K562 (cell line): ENCODE measurements at regions not wholly inside any gene's neighbourhood (a gene's known extent, or its start where the extent isn't known, plus 50 kb on each side); places are given as distances from the start of the nearest gene placed in this dataset.

Source experiments
- ATAC-seq: fragments of 200-7000 bp; cut with Tn5 transposase; 3 replicates; pipeline ENCODE4 v1.9.1; 2020; ENCODE audit warnings: moderate library complexity
- BruUV-seq: library from RNA; stranded (reverse); fragments of 400-500 nt; replicated peaks from 2 replicates; lab custom pipeline; 2021; lab: Mats Ljungman, UMichigan
- CTCF ChIA-PET: fragments of 300-600 bp; formaldehyde crosslinking; extraction: SDS; loops from one replicate; lab custom pipeline; 2021; ENCODE audit warnings: low intra/inter-chr PET ratio; lab: Yijun Ruan, JAX
- POLR2A ChIA-PET: fragments of 300-600, 350-650 bp; sonication (Branson Sonifier 250); formaldehyde crosslinking; extraction: SDS; loops from one replicate; lab custom pipeline; 2021; ENCODE audit warnings: antibody characterized with exemption, inconsistent platforms; lab: Yijun Ruan, JAX
- DNase-seq, 4 experiments: peaks; one replicate each; pipeline versions ENCODE4 v3.0.0 to v3.0.0-alpha.2; 2011 to 2018; ENCODE audit warnings: low spot score in 3 of 4, mixed read lengths in 3 of 4; ENCODE audit errors: extremely low read depth in 1 of 4
- FAIRE-seq: peaks from 2 replicates; lab custom pipeline; 2011; peaks lifted over from hg19 to GRCh38; lab: Jason Lieb, UNC
- H2AFZ ChIP-seq: 2 replicates; pipeline ENCODE4 v1.6.0; 2011; ENCODE audit warnings: low read depth, low read length, control low read depth, inconsistent platforms
- H3K27ac ChIP-seq: fragments of 200-600 bp; 3 replicates; pipeline ENCODE4 v1.8.0; 2011; ENCODE audit warnings: low read depth, mild to moderate bottlenecking, control low read depth, inconsistent platforms, low read length, moderate library complexity, mixed read lengths; ENCODE audit errors: extremely low read depth
- H3K27me3 ChIP-seq, 2 experiments: fragments of 300-600 bp in 1 of 2; 2 replicates in 1 of 2; 3 replicates in 1 of 2; pipeline versions ENCODE4 v1.6.0 to v1.8.0; 2011; ENCODE audit warnings: inconsistent platforms in 2 of 2, low read length in 2 of 2, mild to moderate bottlenecking in 1 of 2, mixed read lengths in 1 of 2, moderate library complexity in 1 of 2; ENCODE audit not compliant: control insufficient read depth in 2 of 2, insufficient read depth in 2 of 2
- H3K36me3 ChIP-seq: fragments of 300-600 bp; 3 replicates; pipeline ENCODE4 v1.8.0; 2011; ENCODE audit warnings: mild to moderate bottlenecking, low read length, inconsistent platforms; ENCODE audit not compliant: control insufficient read depth, insufficient read depth
- H3K4me1 ChIP-seq, 2 experiments: fragments of 200-600 bp in 1 of 2; replicated peaks in 1 of 2; 2 replicates in 1 of 2; 3 replicates in 1 of 2; pipeline versions ENCODE4 v1.5.1 to v1.8.0; 2011; ENCODE audit warnings: inconsistent platforms in 2 of 2, low read length in 2 of 2, mild to moderate bottlenecking in 1 of 2, mixed read lengths in 1 of 2, moderate library complexity in 1 of 2; ENCODE audit not compliant: control insufficient read depth in 2 of 2, insufficient read depth in 2 of 2
- H3K4me2 ChIP-seq: 2 replicates; pipeline ENCODE4 v1.6.1; 2011; ENCODE audit warnings: low read length, control low read depth, inconsistent platforms, mixed read lengths; ENCODE audit not compliant: insufficient read depth
- H3K4me3 ChIP-seq: fragments of 200-600 bp; sonication (generic), shearing (Covaris generic); 2 replicates; pipeline ENCODE4 v1.5.1; 2016; ENCODE audit warnings: control low read depth, inconsistent platforms
- H3K79me2 ChIP-seq: fragments of 200-600 bp; 3 replicates; pipeline ENCODE4 v1.8.0; 2011; ENCODE audit warnings: low read length, inconsistent platforms; ENCODE audit not compliant: control insufficient read depth, insufficient read depth
- H3K9ac ChIP-seq, 2 experiments: 2 replicates each; pipeline versions ENCODE4 v1.6.0 to v1.6.1; 2011; ENCODE audit warnings: low read depth in 2 of 2, low read length in 2 of 2, control low read depth in 1 of 2, inconsistent platforms in 1 of 2, mild to moderate bottlenecking in 1 of 2, mixed read lengths in 1 of 2; ENCODE audit not compliant: insufficient read depth in 1 of 2
- H3K9me1 ChIP-seq: one replicate; pipeline ENCODE4 v1.6.0; 2011; ENCODE audit warnings: inconsistent platforms, mild to moderate bottlenecking, low read length, moderate library complexity; ENCODE audit not compliant: control insufficient read depth, insufficient read depth
- H3K9me3 ChIP-seq: replicated peaks from 2 replicates; pipeline ENCODE4 v1.5.1; 2011; ENCODE audit warnings: low read depth, low read length, inconsistent platforms; ENCODE audit not compliant: control insufficient read depth, insufficient read depth
- H4K20me1 ChIP-seq: replicated peaks from 2 replicates; pipeline ENCODE4 v1.6.1; 2011; ENCODE audit warnings: low read length, inconsistent platforms, mixed read lengths; ENCODE audit not compliant: control insufficient read depth, insufficient read depth
- CCAR2 ChIP-seq: fragments of 200-400 bp; formaldehyde crosslinking; IDR thresholded peaks from 2 replicates; pipeline ENCODE4 v1.6.1; 2017; ENCODE audit warnings: mild to moderate bottlenecking, low read depth, low read length
- E2F3 ChIP-seq: fragments of 250-450 bp; sonication (Bioruptor Pico); IDR thresholded peaks from 2 replicates; pipeline ENCODE4 v1.4.0; 2020; ENCODE audit warnings: mild to moderate bottlenecking
- FIP1L1 ChIP-seq: fragments of 200-400 bp; formaldehyde crosslinking; IDR thresholded peaks from 2 replicates; pipeline ENCODE4 v1.6.1; 2018; ENCODE audit warnings: mild to moderate bottlenecking, low read depth, low read length; ENCODE audit not compliant: poor library complexity, severe bottlenecking
- FOSL1 ChIP-seq: fragments of 200-800 bp; sonication (Bioruptor generic); conservative IDR thresholded peaks from 2 replicates; pipeline ENCODE4 v1.6.1; 2016; ENCODE audit warnings: missing genetic modification characterization, missing compliant biosample characterization
- HES1 ChIP-seq: fragments of 450-650 bp; IDR thresholded peaks from 2 replicates; pipeline ENCODE4 v1.6.1; 2016; ENCODE audit warnings: low read depth, mild to moderate bottlenecking, moderate library complexity
- HNRNPL ChIP-seq: fragments of 200-400 bp; formaldehyde crosslinking; IDR thresholded peaks from 2 replicates; pipeline ENCODE4 v1.6.1; 2017; ENCODE audit warnings: low read depth, mild to moderate bottlenecking, low read length
- KLF16 ChIP-seq: IDR thresholded peaks from 2 replicates; pipeline ENCODE4 v1.6.1; 2016; ENCODE audit warnings: antibody characterized with exemption
- OTX1 ChIP-seq: fragments of 450-650 bp; formaldehyde crosslinking; IDR thresholded peaks from 2 replicates; pipeline ENCODE4 v1.4.0; 2022; ENCODE audit warnings: mild to moderate bottlenecking
- POLR2AphosphoS2 ChIP-seq: IDR thresholded peaks from 2 replicates; pipeline ENCODE4 v1.6.1; 2012; ENCODE audit warnings: low read length, improper control_type of control experiment
- RB1 ChIP-seq: fragments of 450-650 bp; IDR thresholded peaks from 2 replicates; pipeline ENCODE4 v1.6.1; 2017; ENCODE audit warnings: low read depth, mild to moderate bottlenecking
- SP2 ChIP-seq: IDR thresholded peaks from 2 replicates; pipeline ENCODE4 v1.6.1; 2011; ENCODE audit warnings: mild to moderate bottlenecking, low read depth, low read length, moderate library complexity; ENCODE audit not compliant: poor library complexity, severe bottlenecking; ENCODE audit errors: extremely low read depth
- USF2 ChIP-seq: sonication (generic); formaldehyde crosslinking; IDR thresholded peaks from 2 replicates; pipeline ENCODE4 v1.5.0; 2020; ENCODE audit warnings: missing genetic modification reagents
- ZFPM2 ChIP-seq: fragments of 250-450 bp; sonication (Bioruptor Pico); IDR thresholded peaks from 2 replicates; pipeline ENCODE4 v1.5.1; 2022; ENCODE audit warnings: mild to moderate bottlenecking
- ZFX ChIP-seq: sonication (generic); formaldehyde crosslinking; IDR thresholded peaks from 2 replicates; pipeline ENCODE4 v1.8.0; 2022; ENCODE audit warnings: mild to moderate bottlenecking, missing genetic modification reagents, moderate library complexity
- ZKSCAN1 ChIP-seq: fragments of 150-350 bp; IDR thresholded peaks from 2 replicates; pipeline ENCODE4 v1.6.1; 2016; ENCODE audit warnings: low read depth, low read length
- ZNF76 ChIP-seq: fragments of 250-450 bp; sonication (Bioruptor Pico); IDR thresholded peaks from 2 replicates; pipeline ENCODE4 v1.4.0; 2020; ENCODE audit warnings: mild to moderate bottlenecking, moderate library complexity, borderline replicate concordance
- WGBS: fragments of 100-300 bp; shearing (Covaris generic); methylation state at CpG from one replicate; pipeline ENCODE4 v1.1.6; 2016; ENCODE audit warnings: low coverage, mixed read lengths; ENCODE audit not compliant: insufficient coverage; ENCODE audit errors: missing lambda C conversion rate; 5-methylcytosine and 5-hydroxymethylcytosine counted together
- in situ Hi-C: fragments of 300-500 bp; cut with MboI; formaldehyde crosslinking; loops from 4 replicates; pipeline ENCODE4 v1.15.0; 2018; ENCODE audit warnings: inconsistent platforms, mixed read lengths
- intact Hi-C: fragments of 100-400 bp; cut with micrococcal nuclease; formaldehyde crosslinking; loops from 2 replicates; pipeline ENCODE4 v1.14.2; 2022
- TF ChIP-seq, protein P1 (sequence below): sonication (generic); formaldehyde crosslinking; IDR thresholded peaks from 2 replicates; pipeline ENCODE4 v1.8.0; 2022; ENCODE audit warnings: mild to moderate bottlenecking, missing genetic modification reagents

GRCh38 chr13:99647596-99647985 is 146.3 kb downstream of the TM9SF2 start:
- Histone ChIP-seq H3K4me3 (no peak overlapping the region), H3K9me1 (no peaks in the 10 kb centered on the region), H3K4me2 (no peak overlapping the region), H3K27me3 (peaks cover 0 to 5% of the 10 kb centered on the region in 2 experiments; a peak in 1 of 5 replicates), H3K9ac (no peak overlapping the region), H3K79me2 (no peaks in the 10 kb centered on the region), H3K36me3 (no peaks in the 10 kb centered on the region), H3K27ac (no peak overlapping the region), H4K20me1 (peaks cover 12% of the 10 kb centered on the region), H2AFZ (no peak overlapping the region), H3K9me3 (no peaks in the 10 kb centered on the region), H3K4me1 (no peaks in the 10 kb centered on the region)
- DNase-seq (no peak), ATAC-seq (no peak), FAIRE-seq (no peak)
- CTCF ChIA-PET: no interaction called here
- TF ChIP-seq HES1: no peak
- no peak for TF ChIP-seq RB1
- TF ChIP-seq FOSL1 (tag): no peak
- no peak for TF ChIP-seq OTX1 (CRISPR knock-in tag)
- no peak for TF ChIP-seq ZNF76 (CRISPR knock-in tag)
- no peak for TF ChIP-seq SP2
- TF ChIP-seq ZFPM2: no peak
- no peak for TF ChIP-seq USF2
- TF ChIP-seq E2F3: no peak
- TF ChIP-seq FIP1L1: no peak
- TF ChIP-seq HNRNPL: no peak
- TF ChIP-seq ZKSCAN1: no peak
- no peak for TF ChIP-seq ZFX
- no peak for TF ChIP-seq KLF16
- TF ChIP-seq, protein P1, sequence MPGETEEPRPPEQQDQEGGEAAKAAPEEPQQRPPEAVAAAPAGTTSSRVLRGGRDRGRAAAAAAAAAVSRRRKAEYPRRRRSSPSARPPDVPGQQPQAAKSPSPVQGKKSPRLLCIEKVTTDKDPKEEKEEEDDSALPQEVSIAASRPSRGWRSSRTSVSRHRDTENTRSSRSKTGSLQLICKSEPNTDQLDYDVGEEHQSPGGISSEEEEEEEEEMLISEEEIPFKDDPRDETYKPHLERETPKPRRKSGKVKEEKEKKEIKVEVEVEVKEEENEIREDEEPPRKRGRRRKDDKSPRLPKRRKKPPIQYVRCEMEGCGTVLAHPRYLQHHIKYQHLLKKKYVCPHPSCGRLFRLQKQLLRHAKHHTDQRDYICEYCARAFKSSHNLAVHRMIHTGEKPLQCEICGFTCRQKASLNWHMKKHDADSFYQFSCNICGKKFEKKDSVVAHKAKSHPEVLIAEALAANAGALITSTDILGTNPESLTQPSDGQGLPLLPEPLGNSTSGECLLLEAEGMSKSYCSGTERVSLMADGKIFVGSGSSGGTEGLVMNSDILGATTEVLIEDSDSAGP (CRISPR knock-in tag): no peak
- no peak for TF ChIP-seq CCAR2
- TF ChIP-seq POLR2AphosphoS2: no peak
- intact Hi-C loops: no loop called here
- 9% methylated on average over 4 of the region's 4 CpGs for WGBS
- in situ Hi-C loops: no loop called here
- BruUV-seq: no TSS peak
- POLR2A ChIA-PET: no interaction called here
